ENCODE measurements at regions not wholly inside any gene's neighbourhood (a gene's known extent, or its start where the extent isn't known, plus 50 kb on each side); places are given as distances from the start of the nearest gene placed in this dataset.
"Not testable (repeated sequence)": the region's sequence is repeated elsewhere in the genome, so short reads cannot be mapped to it uniquely, and the experiment has no call there.

- no peak overlapping the region for H3K4me3 ChIP-seq (ENCODE audit: low read depth, low read length)
- TF ChIP-seq CTCF (IDR thresholded peaks at IDR 0.05; ENCODE audit: insufficient read depth, low read length, poor library complexity, severe bottlenecking), result no peak
- no peaks in the 10 kb centered on the region for H3K36me3 ChIP-seq (ENCODE audit: control insufficient read depth, insufficient read depth, low read length)
- H3K27me3 ChIP-seq (ENCODE audit: control insufficient read depth, insufficient read depth, low read length), result no peaks in the 10 kb centered on the region
- no peak for DNase-seq (ENCODE audit: low read depth)
These were observed 139.5 kb downstream of the ATPSCKMT start for GRCh38 chr5:10110228-10110627.

GRCh38 chr5:10109299-10109698, 140.4 kb downstream of the ATPSCKMT start:
- no peaks in the 10 kb centered on the region for H3K36me3 ChIP-seq (ENCODE audit: control insufficient read depth, insufficient read depth, low read length)
- TF ChIP-seq CTCF (IDR thresholded peaks at IDR 0.05; ENCODE audit: insufficient read depth, low read length, poor library complexity, severe bottlenecking), result no peak
- no peak for DNase-seq (ENCODE audit: low read depth)
- H3K27me3 ChIP-seq (ENCODE audit: control insufficient read depth, insufficient read depth, low read length), result no peaks in the 10 kb centered on the region
- no peak overlapping the region for H3K4me3 ChIP-seq (ENCODE audit: low read depth, low read length)

GRCh38 chr5:10106806-10107205, 142.9 kb downstream of the ATPSCKMT start:
- Histone ChIP-seq H3K27me3 (ENCODE audit: control insufficient read depth, insufficient read depth, low read length) (no peaks in the 10 kb centered on the region), H3K36me3 (ENCODE audit: control insufficient read depth, insufficient read depth, low read length) (no peaks in the 10 kb centered on the region), H3K4me3 (ENCODE audit: low read depth, low read length) (no peak overlapping the region)
- no peak for DNase-seq (ENCODE audit: low read depth)
- no peak for TF ChIP-seq CTCF (IDR thresholded peaks at IDR 0.05; ENCODE audit: insufficient read depth, low read length, poor library complexity, severe bottlenecking)

GRCh38 chr5:10106285-10106684, 143.4 kb downstream of the ATPSCKMT start:
- DNase-seq (ENCODE audit: low read depth), result no peak
- H3K36me3 ChIP-seq (ENCODE audit: control insufficient read depth, insufficient read depth, low read length), result no peaks in the 10 kb centered on the region
- H3K4me3 ChIP-seq (ENCODE audit: low read depth, low read length), result no peak overlapping the region
- TF ChIP-seq CTCF (IDR thresholded peaks at IDR 0.05; ENCODE audit: insufficient read depth, low read length, poor library complexity, severe bottlenecking), result no peak
- H3K27me3 ChIP-seq (ENCODE audit: control insufficient read depth, insufficient read depth, low read length), result no peaks in the 10 kb centered on the region

- Histone ChIP-seq H3K36me3 (ENCODE audit: control insufficient read depth, insufficient read depth, low read length) (no peaks in the 10 kb centered on the region), H3K27me3 (ENCODE audit: control insufficient read depth, insufficient read depth, low read length) (no peaks in the 10 kb centered on the region), H3K4me3 (ENCODE audit: low read depth, low read length) (no peak overlapping the region)
- no peak for DNase-seq (ENCODE audit: low read depth)
- no peak for TF ChIP-seq CTCF (IDR thresholded peaks at IDR 0.05; ENCODE audit: insufficient read depth, low read length, poor library complexity, severe bottlenecking)
These were observed 146.8 kb downstream of the ATPSCKMT start for GRCh38 chr5:10102706-10103497.

GRCh38 chr5:10102235-10102634, 147.5 kb downstream of the ATPSCKMT start:
- not testable (repeated sequence) for H3K4me3 ChIP-seq (ENCODE audit: low read depth, low read length); DNase-seq (ENCODE audit: low read depth); H3K36me3 ChIP-seq (ENCODE audit: control insufficient read depth, insufficient read depth, low read length); H3K27me3 ChIP-seq (ENCODE audit: control insufficient read depth, insufficient read depth, low read length)

Measured in kidney epithelial cell (primary cell).